Left colon (tissue), 2 donors: ENCODE measurements at regions not wholly inside any gene's neighbourhood (a gene's known extent, or its start where the extent isn't known, plus 50 kb on each side); places are given as distances from the start of the nearest gene placed in this dataset.
"Not testable (repeated sequence)": the region's sequence is repeated elsewhere in the genome, so short reads cannot be mapped to it uniquely, and the experiment has no call there.

Experiments used
- ATAC-seq: fragments of 200-7000 bp; cut with Tn5 transposase; one replicate; pipeline ENCODE4 v1.9.1; 2020; ENCODE audit warnings: mild to moderate bottlenecking, moderate library complexity
- DNase-seq, 2 donors: peaks; one replicate each; pipeline ENCODE4 v3.0.0-alpha.2; 2020
- intact Hi-C, 2 donors: fragments of 100-400 bp; cut with DNase I in 1 of 2; cut with micrococcal nuclease in 1 of 2; formaldehyde crosslinking; loops; one replicate each; pipeline versions ENCODE4 v1.11.2 to v1.14.0; 2022; cut with DNase I, micrococcal nuclease
- donor health status: DM: no; HTN: no; CAD: no.
- donor health status: DM: yes; HTN: yes; CAD: no.

DNA sequence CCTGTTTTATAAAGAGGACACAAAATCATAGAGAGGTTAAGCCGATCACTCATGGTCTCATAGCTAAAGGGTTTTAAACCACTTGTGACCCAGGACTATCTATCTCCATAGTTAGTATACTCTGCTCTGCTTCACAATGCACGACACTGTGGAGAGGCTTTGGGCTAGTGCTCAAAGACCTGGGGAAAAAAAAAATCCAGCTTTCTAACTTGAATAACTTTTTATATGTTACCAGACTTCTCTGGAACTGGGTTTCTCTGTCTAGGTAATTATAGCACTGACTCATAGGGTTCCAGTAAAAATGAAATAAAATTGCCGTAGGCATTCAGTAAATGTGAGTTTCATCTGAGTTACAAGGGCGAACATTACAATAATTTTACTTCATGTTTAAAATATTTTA lies 273.7 kb upstream of the TECRL start:
- DNase-seq (no peak), ATAC-seq (no peak)
- intact Hi-C loops: no loop called here

- ATAC-seq (no peak), DNase-seq (no peak)
- intact Hi-C loops: no loop called here
Measured at GRCh38 chr4:64682481-64682880, 273.2 kb upstream of the TECRL start.

GRCh38 chr4:64673121-64673520 lies 263.9 kb upstream of the TECRL start:
- ATAC-seq, DNase-seq, intact Hi-C loops: not testable (repeated sequence)

- intact Hi-C loops: no loop called here
- DNase-seq: no peak
- ATAC-seq: no peak
Measured at GRCh38 chr4:64670647-64671046, 261.4 kb upstream of the TECRL start.

GRCh38 chr4:64643841-64644240 lies 234.6 kb upstream of the TECRL start:
- ATAC-seq (no peak), DNase-seq (no peak)
- intact Hi-C loops: no loop called here

DNA sequence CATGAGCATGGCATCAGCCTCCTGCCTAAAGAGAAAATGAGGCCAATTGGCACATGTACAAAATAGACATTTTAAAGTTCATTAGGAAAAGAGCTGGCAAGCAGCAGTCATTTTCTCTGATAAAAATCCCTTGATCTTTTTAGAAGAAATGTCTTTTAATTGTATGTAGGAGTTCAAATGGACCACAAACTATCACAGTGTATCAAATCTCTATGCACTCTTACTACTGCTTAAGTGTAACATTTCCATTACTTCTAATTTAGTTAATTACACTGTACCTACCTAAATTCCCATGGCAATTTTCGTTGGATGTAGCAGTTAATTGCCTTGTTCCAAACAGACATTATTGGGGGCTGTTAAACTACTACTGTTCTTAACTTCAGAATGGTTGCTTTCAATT lies 233.7 kb upstream of the TECRL start:
- intact Hi-C loops: no loop called here
- ATAC-seq: no peak
- DNase-seq: no peak

DNA sequence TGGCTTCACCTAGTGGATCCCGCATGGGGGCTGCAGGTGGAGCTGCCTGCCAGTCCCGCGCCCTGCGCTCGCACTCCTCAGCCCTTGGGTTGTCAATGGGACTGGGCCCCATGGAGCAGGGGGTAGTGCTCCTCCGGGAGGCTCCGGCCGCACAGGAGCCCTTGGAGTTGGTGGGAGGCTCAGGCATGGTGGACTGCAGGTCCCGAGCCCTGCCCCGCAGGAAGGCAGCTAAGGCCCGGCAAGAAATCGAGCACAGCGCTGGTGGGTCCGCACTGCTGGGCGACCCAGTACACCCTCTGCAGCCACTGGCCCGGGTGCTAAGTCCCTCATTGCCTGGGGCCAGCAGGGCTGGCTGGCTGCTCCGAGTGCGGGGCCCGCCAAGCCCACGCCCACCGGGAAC lies 231.2 kb upstream of the TECRL start:
- DNase-seq, intact Hi-C loops, ATAC-seq: not testable (repeated sequence)

GRCh38 chr4:64625438-64625837 lies 216.2 kb upstream of the TECRL start:
- intact Hi-C loops: no loop called here
- ATAC-seq: no peak
- DNase-seq: no peak

GRCh38 chr4:64617800-64618199 lies 208.6 kb upstream of the TECRL start:
- intact Hi-C loops: no loop called here
- DNase-seq (no peak), ATAC-seq (no peak)

DNA sequence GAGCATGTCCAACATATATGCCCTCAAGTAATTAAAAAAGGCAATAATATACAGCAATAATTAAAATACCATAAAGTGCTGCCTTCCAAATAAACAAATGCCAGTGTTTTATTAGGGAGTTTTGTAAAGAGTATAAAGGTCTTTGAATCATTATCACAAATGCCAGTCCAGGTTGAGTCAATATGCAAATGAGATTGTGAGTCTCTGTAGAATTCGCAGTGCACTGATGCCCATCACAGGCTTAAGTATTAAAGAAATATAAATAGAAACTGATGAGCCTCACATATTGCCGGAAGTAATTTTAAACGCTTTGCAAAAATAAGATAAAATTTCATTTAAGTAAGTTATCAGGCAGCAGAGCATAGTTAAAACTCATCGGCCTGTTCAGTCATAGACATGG lies 205.0 kb upstream of the TECRL start:
- ATAC-seq: no peak
- intact Hi-C loops: no loop called here
- no peak for DNase-seq

DNA sequence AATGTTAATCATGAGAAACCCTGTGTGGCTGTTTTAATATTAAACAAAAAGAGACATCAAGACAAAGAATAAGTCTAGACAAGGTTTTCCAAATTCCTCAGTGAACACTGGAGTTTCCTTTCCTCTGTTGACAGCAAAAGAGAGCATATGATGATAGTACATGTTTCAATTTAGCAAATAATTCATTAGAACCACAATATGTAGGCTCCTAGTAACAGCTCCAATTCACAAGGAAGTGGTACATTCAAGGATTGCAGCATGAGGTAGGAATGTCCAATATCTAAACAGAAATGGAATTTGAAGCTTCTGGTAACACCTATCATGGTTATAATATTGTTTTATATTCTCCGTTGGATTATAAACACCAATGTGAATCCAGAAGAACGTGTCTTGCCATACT lies 203.8 kb upstream of the TECRL start:
- intact Hi-C loops: no loop called here
- no peak for DNase-seq
- no peak for ATAC-seq

DNA sequence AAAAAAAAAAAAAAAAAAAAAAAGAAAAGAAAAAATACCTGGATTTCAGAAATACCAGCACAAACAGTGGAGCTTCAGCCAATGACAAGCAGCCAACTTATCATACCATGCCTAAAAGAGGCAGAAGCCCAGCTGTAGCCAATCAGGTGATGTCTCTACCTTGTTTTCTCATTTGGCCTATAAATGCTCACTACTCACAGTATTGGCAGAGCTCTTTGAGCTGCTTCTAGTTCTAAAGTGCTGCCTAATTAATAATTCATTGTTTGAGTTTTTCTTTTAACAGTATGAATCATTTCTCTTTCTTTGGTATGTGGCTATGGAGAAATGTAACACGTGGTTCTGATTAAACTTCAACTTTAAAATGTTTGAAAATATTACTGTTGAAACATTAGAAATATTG lies 188.8 kb upstream of the TECRL start:
- no peak for DNase-seq
- no peak for ATAC-seq
- intact Hi-C loops: no loop called here

DNA sequence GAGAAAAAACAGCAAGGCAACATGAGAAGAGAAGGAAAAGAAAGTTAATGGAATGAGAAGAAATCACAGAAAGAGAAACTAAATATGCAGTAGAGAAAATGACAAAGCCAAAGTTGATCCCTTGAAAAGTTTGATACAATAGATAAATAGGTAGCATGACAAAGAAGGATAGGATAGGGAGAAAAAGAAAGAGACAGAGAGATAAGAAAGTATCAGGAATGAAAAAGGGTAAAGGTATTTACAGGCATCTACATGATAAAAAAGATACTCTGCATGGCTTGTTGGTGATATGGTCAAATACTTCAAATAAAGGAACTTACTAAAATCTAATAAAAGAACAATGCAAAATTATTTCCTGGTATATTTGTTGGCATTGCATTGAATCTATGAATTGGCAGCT lies 185.5 kb upstream of the TECRL start:
- intact Hi-C loops: no loop called here
- DNase-seq: no peak
- no peak for ATAC-seq

DNA sequence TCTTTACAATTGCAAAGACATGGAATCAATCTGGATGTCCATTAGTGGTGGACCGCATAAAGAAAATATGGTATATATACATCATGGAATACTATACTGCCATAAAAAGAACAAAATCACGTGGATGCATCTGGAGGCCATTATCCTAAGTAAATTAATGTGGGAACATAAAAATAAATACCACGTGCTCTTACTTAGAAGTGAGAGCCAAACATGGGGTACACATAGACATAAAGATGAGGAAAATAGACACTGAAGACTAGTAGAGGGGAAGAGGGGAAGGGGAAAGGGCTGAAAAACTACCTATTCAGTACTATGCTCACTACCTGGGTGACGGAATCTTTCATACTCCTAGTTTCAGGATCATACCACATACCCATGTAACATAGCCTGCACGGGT lies 179.3 kb upstream of the TECRL start:
- no peak for ATAC-seq
- intact Hi-C loops: no loop called here

DNA sequence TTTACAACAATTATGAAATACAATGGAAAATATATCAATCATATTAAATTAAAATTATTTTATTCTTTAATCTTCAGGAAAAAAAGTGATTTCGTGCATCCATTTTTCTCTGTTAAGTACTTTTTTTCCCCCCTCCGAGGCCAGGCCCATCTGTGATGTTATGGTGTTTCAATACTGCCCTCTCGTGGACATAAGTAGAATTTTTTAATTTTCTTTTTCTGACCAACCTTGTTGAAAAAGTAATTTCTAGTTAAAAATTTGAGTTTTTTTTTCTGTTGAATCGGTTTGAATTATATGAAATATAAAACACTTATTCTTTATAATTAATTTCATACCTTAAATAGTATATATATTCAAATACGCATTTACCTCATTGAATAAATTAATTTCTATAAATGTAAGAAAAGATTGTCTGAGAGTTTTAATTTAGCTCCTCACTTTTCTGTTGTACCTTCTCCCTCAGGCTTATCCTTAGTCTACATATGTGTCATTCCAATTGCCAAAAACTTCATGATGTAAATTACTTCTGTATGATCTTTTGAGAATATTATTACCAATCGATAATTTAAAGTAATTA lies 175.8 kb upstream of the TECRL start:
- intact Hi-C loops: no loop called here
- no peak for DNase-seq
- ATAC-seq: no peak

More for the DNA sequence above, 179.3 kb upstream of the TECRL start:
- DNase-seq: no peak

DNA sequence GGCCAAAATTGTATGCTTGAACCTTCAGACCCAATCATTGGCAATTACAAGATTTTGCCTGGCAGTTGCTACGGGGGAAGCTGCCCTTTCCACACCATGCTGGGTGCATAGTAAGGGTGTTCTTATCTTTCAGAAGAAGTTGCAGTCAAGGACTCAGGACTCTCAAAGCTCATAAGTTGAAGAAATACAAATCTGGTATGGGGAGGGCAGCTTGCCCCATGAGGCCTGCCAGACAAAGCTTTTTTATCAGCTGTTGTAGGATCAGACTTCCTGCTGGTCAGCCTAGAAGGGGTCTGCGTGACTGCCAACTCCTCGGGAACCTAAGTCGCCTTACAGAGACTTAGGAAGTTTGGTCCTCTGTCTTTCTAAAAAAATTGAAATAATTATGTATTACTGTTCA lies 174.9 kb upstream of the TECRL start:
- ATAC-seq (no peak), DNase-seq (no peak)
- intact Hi-C loops: no loop called here

GRCh38 chr4:64582492-64582891 lies 173.2 kb upstream of the TECRL start:
- DNase-seq: no peak
- intact Hi-C loops: no loop called here
- no peak for ATAC-seq

DNA sequence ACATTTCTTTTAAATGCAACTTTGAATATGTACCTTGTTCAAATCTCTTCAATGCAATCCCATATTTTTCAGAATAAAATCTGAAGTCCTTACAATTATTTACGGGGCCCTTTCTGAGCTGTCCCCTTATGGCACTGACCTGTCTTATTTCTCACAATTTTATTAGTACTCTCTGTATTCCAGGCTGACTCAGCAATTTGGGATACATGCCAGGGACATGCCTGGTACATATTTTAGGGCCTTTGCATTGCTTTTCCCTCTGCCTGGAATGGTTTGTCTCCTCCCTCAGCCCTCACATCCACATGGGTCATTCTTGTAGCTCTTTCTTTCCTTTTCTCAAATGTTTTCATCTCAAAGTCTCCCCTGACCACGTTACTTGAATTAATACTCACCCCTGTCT lies 172.2 kb upstream of the TECRL start:
- no peak for ATAC-seq
- intact Hi-C loops: no loop called here

DNA sequence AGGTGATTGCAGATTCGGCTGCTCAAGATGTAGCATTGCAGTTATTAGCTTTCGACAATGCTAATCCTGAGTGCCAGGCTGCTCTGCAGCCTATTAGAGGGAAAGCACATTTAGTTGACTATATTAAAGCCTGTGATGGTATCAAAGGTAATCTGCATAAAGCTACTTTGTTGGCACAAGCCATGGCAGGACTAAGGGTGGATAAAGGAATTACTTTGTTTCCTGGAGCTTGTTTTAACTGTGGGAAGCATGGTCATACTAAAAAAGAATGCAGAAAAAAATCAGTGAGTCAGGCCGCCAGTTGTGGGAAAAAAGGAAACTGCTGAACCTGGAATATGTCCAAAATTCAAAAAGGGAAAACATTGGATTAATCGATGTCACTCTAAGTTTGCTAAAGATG lies 154.9 kb upstream of the TECRL start:
- intact Hi-C loops: no loop called here
- ATAC-seq (no peak), DNase-seq (no peak)

More for the DNA sequence above, 172.2 kb upstream of the TECRL start:
- no peak for DNase-seq

DNA sequence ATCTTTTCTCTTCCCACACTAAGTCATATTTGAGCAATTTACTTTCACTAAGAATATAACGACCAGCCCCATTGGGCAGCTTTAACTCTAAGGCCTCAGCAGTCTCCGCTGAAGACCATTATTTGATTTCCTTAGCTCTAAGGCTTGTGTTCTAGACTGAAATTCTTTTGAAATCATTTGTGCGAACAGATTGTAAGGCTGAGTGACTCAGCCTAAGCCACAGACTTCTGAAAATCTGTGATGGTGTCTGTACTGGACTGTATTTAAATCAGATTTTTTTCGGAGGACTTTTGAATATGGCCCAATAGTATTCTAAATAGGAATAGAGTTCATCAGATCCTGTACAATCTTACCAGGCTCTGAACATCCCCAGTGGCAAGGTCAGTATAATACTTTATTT lies 150.3 kb upstream of the TECRL start:
- DNase-seq: no peak
- intact Hi-C loops: no loop called here
- ATAC-seq: no peak

DNA sequence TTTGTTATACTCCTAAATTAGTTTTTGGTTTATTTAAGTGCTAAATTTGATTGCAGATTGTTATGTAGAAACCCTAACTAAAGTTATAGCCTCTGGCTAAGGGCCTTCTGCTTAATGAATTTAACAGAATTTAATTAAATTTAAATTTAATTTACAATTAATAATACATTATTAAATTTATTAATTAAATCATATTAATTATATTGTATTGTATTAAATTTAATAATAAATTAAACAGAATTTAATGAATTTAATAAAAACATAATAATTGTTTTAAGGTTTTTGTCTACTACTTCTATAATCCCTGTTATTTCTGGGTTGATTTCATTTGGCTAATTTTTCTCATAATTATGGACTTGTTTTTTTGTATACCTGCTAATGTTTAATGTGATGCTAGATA lies 141.9 kb upstream of the TECRL start:
- intact Hi-C loops: no loop called here
- ATAC-seq (no peak), DNase-seq (no peak)

DNA sequence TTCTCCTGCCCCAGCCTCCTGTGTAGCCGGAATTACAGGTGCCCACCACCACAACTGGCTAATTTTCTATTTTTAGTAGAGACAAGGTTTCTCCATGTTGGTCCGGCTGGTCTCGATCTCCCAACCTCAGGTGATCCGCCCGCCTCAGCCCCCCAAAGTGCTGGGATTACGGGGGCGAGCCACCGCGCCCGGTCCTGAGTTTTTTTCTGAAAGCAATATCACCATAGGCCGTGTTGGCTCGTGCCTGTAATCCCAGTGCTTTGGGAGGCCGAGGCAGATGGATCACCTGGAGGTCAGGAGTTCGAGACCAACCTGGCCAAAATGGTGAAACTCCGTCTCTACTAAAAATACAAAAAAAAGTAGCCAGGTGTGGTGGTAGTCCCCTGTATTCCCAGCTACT lies 136.3 kb upstream of the TECRL start:
- intact Hi-C loops: no loop called here
- ATAC-seq: no peak

More for the DNA sequence above, 136.3 kb upstream of the TECRL start:
- no peak for DNase-seq
